ENCODE measurements at regions not wholly inside any gene's neighbourhood (a gene's known extent, or its start where the extent isn't known, plus 50 kb on each side); places are given as distances from the start of the nearest gene placed in this dataset.

GRCh38 chr13:78852709-78853108 is 193.8 kb upstream of the OBI1 start:
- Histone ChIP-seq H3K79me2 (ENCODE audit: insufficient read depth, low read length) (no peaks in the 10 kb centered on the region), H4K20me1 (ENCODE audit: insufficient read depth, low read length) (no peaks in the 10 kb centered on the region), H3K9me3 (ENCODE audit: low read length) (peaks cover 17% of the 10 kb centered on the region), H3K4me2 (ENCODE audit: low read depth, low read length) (no peak overlapping the region), H2AFZ (ENCODE audit: low read length) (no peak overlapping the region), H3K9ac (ENCODE audit: insufficient read depth, low read depth, low read length) (no peak overlapping the region), H3K27ac (ENCODE audit: extremely low read length, insufficient read depth, low read length) (no peak overlapping the region), H3K4me1 (ENCODE audit: insufficient read depth, low read length) (no peaks in the 10 kb centered on the region), H3K4me3 (replicated peaks in 1 of 3; ENCODE audit: insufficient read depth in 1 of 3, low read depth in 2 of 3, low read length in 3 of 3) (no peak overlapping the region), H3K36me3 (replicated peaks in 1 of 2; ENCODE audit: control insufficient read depth in 1 of 2, insufficient read depth in 2 of 2, low read length in 2 of 2) (no peaks in the 10 kb centered on the region), H3K27me3 (ENCODE audit: control insufficient read depth in 1 of 2, insufficient read depth in 2 of 2, low read length in 2 of 2) (no peaks in the 10 kb centered on the region)
- no peak for DNase-seq (ENCODE audit: low spot score)
- intact Hi-C loops (cut with micrococcal nuclease; ENCODE audit: unreplicated experiment), result no loop called here
- BruUV-seq (replicated peaks), result no TSS peak
- ATAC-seq, result no peak
- ChIA-PET POLR2A (no interaction called here), CTCF (ENCODE audit: low intra/inter-chr PET ratio, low total read pairs) (no interaction called here)
- in situ Hi-C loops (cut with HindIII; ENCODE audit: extremely low pct_ligation_motif_present, low pct_unique_long_range_greater_than_20kb), result no loop called here
- no CpG with 5 or more reads among the region's 1 CpG for WGBS (ENCODE audit: low lambda C conversion rate)
- FAIRE-seq, result no peak
- no peak for TF ChIP-seq NPAS2 (CRISPR knock-in tag; IDR thresholded peaks at IDR 0.05; ENCODE audit: borderline replicate concordance)
- no peak for TF ChIP-seq TSC22D2 (CRISPR knock-in tag; IDR thresholded peaks at IDR 0.05; ENCODE audit: borderline replicate concordance)
- TF ChIP-seq MLX (CRISPR knock-in tag; IDR thresholded peaks at IDR 0.05), result no peak
- TF ChIP-seq DNMT1 (CRISPR knock-in tag; IDR thresholded peaks at IDR 0.05), result no peak
- no peak for TF ChIP-seq ARHGAP35 (CRISPR knock-in tag; IDR thresholded peaks at IDR 0.05; ENCODE audit: borderline replicate concordance)
- TF ChIP-seq MEIS1 (CRISPR knock-in tag; IDR thresholded peaks at IDR 0.05; ENCODE audit: borderline replicate concordance), result no peak
- TF ChIP-seq ZNF879 (CRISPR knock-in tag; IDR thresholded peaks at IDR 0.05), result no peak
- no peak for TF ChIP-seq ARNTL (CRISPR knock-in tag; IDR thresholded peaks at IDR 0.05)
- no peak for TF ChIP-seq KMT2A (CRISPR knock-in tag; IDR thresholded peaks at IDR 0.05)
- no peak for TF ChIP-seq ZNF441 (CRISPR knock-in tag; IDR thresholded peaks at IDR 0.05; ENCODE audit: borderline replicate concordance)
- TF ChIP-seq ZNF432 (CRISPR knock-in tag; IDR thresholded peaks at IDR 0.05; ENCODE audit: borderline replicate concordance), result no peak
- TF ChIP-seq ATF1 (CRISPR knock-in tag; IDR thresholded peaks at IDR 0.05), result no peak
- no peak for TF ChIP-seq FOXK1 (CRISPR knock-in tag; IDR thresholded peaks at IDR 0.05; ENCODE audit: borderline replicate concordance, low read depth)
- no peak for TF ChIP-seq ZSCAN21 (CRISPR knock-in tag; IDR thresholded peaks at IDR 0.05; ENCODE audit: borderline replicate concordance)
- TF ChIP-seq CREM (IDR thresholded peaks at IDR 0.05), result no peak
- no peak for TF ChIP-seq CREM (CRISPR knock-in tag; IDR thresholded peaks at IDR 0.05)
- no peak for TF ChIP-seq RBM39 (IDR thresholded peaks at IDR 0.05; ENCODE audit: low read depth, low read length, poor library complexity, severe bottlenecking)
